Tibial nerve (tissue), 4 donors: ENCODE measurements at regions not wholly inside any gene's neighbourhood (a gene's known extent, or its start where the extent isn't known, plus 50 kb on each side); places are given as distances from the start of the nearest gene placed in this dataset.
"Not testable (repeated sequence)": the region's sequence is repeated elsewhere in the genome, so short reads cannot be mapped to it uniquely, and the experiment has no call there.

Source experiments
- DNase-seq, 2 donors: peaks; one replicate each; pipeline ENCODE4 v3.0.0-alpha.2; 2019; ENCODE audit warnings: low spot score in 2 of 2
- H3K27ac ChIP-seq, 4 donors: fragments of 200-600 bp; sonication (generic) in 3 of 4; one replicate each; pipeline ENCODE4 v1.5.1; 2017 to 2019; ENCODE audit warnings: mild to moderate bottlenecking in 1 of 4
- H3K27me3 ChIP-seq, 2 donors: fragments of 200-600 bp; sonication (generic) in 1 of 2; one replicate each; pipeline versions ENCODE4 v1.5.1 to v1.6.0; 2017 to 2019
- H3K36me3 ChIP-seq, 3 donors: fragments of 200-600 bp; sonication (generic); one replicate each; pipeline ENCODE4 v1.5.1; 2018 to 2019
- H3K4me1 ChIP-seq, 4 donors: fragments of 200-600 bp; sonication (generic) in 3 of 4; one replicate each; pipeline ENCODE4 v1.5.1; 2017 to 2019
- H3K4me3 ChIP-seq, 4 donors: fragments of 200-600 bp; sonication (generic) in 3 of 4; one replicate each; pipeline ENCODE4 v1.5.1; 2017 to 2019; ENCODE audit warnings: mild to moderate bottlenecking in 1 of 4, moderate library complexity in 1 of 4
- H3K9me3 ChIP-seq, 4 donors: fragments of 200-600 bp; sonication (generic) in 3 of 4; one replicate each; pipeline ENCODE4 v1.5.1; 2017 to 2019
- WGBS, 2 donors: methylation state at CpG; one replicate each; pipeline ENCODE4 v1.1.5; 2018; 5-methylcytosine and 5-hydroxymethylcytosine counted together

- H3K27me3 ChIP-seq, DNase-seq, H3K36me3 ChIP-seq, H3K9me3 ChIP-seq, H3K27ac ChIP-seq, H3K4me3 ChIP-seq, H3K4me1 ChIP-seq: not testable (repeated sequence)
- WGBS, 2 donors = no CpG with 5 or more reads among the region's 2 CpGs
Observed at GRCh38 chrY:18718714-18719113, 54.8 kb downstream of the HSFY2 start.

DNA sequence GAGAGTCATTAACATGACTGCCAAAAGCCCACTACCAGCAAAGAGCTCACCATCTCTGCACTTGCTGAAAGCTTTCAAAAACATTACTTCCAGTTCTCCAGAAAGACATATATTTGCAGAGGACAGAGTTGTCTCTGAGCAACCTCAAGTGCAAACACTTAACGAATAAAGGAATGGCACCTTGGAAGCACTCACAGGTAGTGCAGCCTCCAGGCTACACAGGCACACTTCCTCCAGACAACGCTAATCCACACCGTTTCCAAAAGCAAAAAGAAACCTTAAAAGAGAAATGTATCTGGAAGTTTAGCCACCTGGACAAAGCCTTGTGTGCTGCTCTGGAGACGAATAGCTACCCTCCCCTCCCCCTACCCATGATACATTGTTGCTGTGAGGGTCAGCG lies 53.1 kb downstream of the HSFY2 start:
- H3K4me1 ChIP-seq, H3K27me3 ChIP-seq, H3K4me3 ChIP-seq, DNase-seq, H3K36me3 ChIP-seq, H3K27ac ChIP-seq, H3K9me3 ChIP-seq: not testable (repeated sequence)
- no CpG with 5 or more reads among the region's 5 CpGs for whole genome bisulfite sequencing, 2 donors
